Hepatocyte (in vitro differentiated cells): ENCODE measurements at regions not wholly inside any gene's neighbourhood (a gene's known extent, or its start where the extent isn't known, plus 50 kb on each side); places are given as distances from the start of the nearest gene placed in this dataset.
A peak's percentile ranks its signal among the peaks of the same experiment; 100 is the strongest.

ENCODE experiments used
- DNase-seq: peaks from one replicate; pipeline ENCODE4 v3.0.0-alpha.2; 2016; ENCODE audit warnings: low spot score
- H2AFZ ChIP-seq: fragments of 200-600 bp; sonication (generic); 2 replicates; pipeline ENCODE4 v1.6.0; 2016; ENCODE audit warnings: antibody characterized with exemption, mild to moderate bottlenecking
- H3K27ac ChIP-seq: fragments of 200-600 bp; sonication (generic); 2 replicates; pipeline ENCODE4 v1.5.1; 2016; ENCODE audit warnings: mild to moderate bottlenecking
- H3K27me3 ChIP-seq: fragments of 200-600 bp; sonication (generic); 2 replicates; pipeline ENCODE4 v1.6.1; 2016
- H3K36me3 ChIP-seq: fragments of 200-600 bp; sonication (generic); replicated peaks from 2 replicates; pipeline ENCODE4 v1.5.1; 2016; ENCODE audit warnings: low read depth; ENCODE audit not compliant: insufficient read depth
- H3K4me1 ChIP-seq: fragments of 200-600 bp; sonication (generic); 2 replicates; pipeline ENCODE4 v1.5.1; 2016; ENCODE audit warnings: mild to moderate bottlenecking, moderate library complexity; ENCODE audit not compliant: insufficient read depth
- H3K4me2 ChIP-seq: fragments of 200-600 bp; sonication (generic); 2 replicates; pipeline ENCODE4 v1.6.0; 2016
- H3K4me3 ChIP-seq: fragments of 200-600 bp; sonication (generic); 2 replicates; pipeline ENCODE4 v1.5.1; 2016; ENCODE audit warnings: mild to moderate bottlenecking
- H3K79me2 ChIP-seq: fragments of 200-600 bp; sonication (generic); 2 replicates; pipeline ENCODE4 v1.6.0; 2017; ENCODE audit warnings: mild to moderate bottlenecking
- H3K9me2 ChIP-seq: fragments of 200-600 bp; sonication (generic); replicated peaks from 2 replicates; pipeline ENCODE4 v1.6.0; 2017; ENCODE audit warnings: mild to moderate bottlenecking; ENCODE audit not compliant: insufficient read depth
- H3K9me3 ChIP-seq: fragments of 200-600 bp; sonication (generic); 2 replicates; pipeline ENCODE4 v1.5.1; 2016; ENCODE audit warnings: low read depth, mild to moderate bottlenecking
- H4K20me1 ChIP-seq: fragments of 200-600 bp; sonication (generic); 2 replicates; pipeline ENCODE4 v1.6.0; 2016; ENCODE audit warnings: mild to moderate bottlenecking; ENCODE audit not compliant: insufficient read depth, poor library complexity, severe bottlenecking
- EZH2 ChIP-seq: fragments of 200-600 bp; sonication (generic); IDR thresholded peaks from 2 replicates; pipeline ENCODE4 v1.6.1; 2016; ENCODE audit warnings: antibody characterized with exemption, mild to moderate bottlenecking, borderline replicate concordance
- EZH2phosphoT487 ChIP-seq: fragments of 200-600 bp; sonication (generic); IDR thresholded peaks from one replicate; pipeline ENCODE4 v1.6.1; 2018; ENCODE audit warnings: antibody characterized with exemption, mild to moderate bottlenecking, low read depth, moderate library complexity; ENCODE audit not compliant: unreplicated experiment, severe bottlenecking
- WGBS: methylation state at CpG from one replicate; pipeline ENCODE4 v1.1.6; 2016; ENCODE audit warnings: low lambda C conversion rate; ENCODE audit errors: missing lambda C conversion rate; 5-methylcytosine and 5-hydroxymethylcytosine counted together
- TF ChIP-seq, protein P1 (sequence below): fragments of 200-600 bp; sonication (generic); IDR thresholded peaks from 2 replicates; pipeline ENCODE4 v1.5.1; 2016; ENCODE audit warnings: antibody characterized with exemption, mild to moderate bottlenecking; ENCODE audit not compliant: poor library complexity

DNA sequence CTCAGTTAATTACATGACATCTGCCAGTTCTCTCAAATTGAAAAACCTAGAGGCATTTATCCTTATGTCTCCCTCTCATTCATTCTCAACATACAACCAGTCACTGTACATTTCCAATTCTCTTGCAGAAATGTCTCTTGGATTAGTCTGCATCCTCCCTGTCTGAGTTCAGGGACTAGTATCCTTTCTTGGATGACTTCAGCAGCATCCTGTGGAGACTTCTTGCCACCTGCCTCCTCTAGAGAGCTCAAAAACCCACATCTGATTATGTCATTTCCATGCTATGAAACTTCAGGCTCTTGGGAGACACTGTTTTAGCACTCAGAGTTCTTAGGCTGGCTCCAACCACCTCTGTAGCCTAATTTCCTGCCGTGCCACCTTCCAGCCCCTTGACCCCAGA is 515.1 kb upstream of the DIPK2B start:
- Histone ChIP-seq H3K27me3 (no peaks in the 10 kb centered on the region), H3K4me1 (no peaks in the 10 kb centered on the region), H3K79me2 (no peaks in the 10 kb centered on the region), H3K4me3 (no peak overlapping the region), H3K9me3 (no peaks in the 10 kb centered on the region), H3K36me3 (no peaks in the 10 kb centered on the region), H2AFZ (no peak overlapping the region), H3K4me2 (no peak overlapping the region), H3K27ac (no peak overlapping the region), H4K20me1 (no peaks in the 10 kb centered on the region), H3K9me2 (no peaks in the 10 kb centered on the region)
- WGBS, result 82% methylated on average over 1 of the region's 1 CpG
- TF ChIP-seq, protein P1, sequence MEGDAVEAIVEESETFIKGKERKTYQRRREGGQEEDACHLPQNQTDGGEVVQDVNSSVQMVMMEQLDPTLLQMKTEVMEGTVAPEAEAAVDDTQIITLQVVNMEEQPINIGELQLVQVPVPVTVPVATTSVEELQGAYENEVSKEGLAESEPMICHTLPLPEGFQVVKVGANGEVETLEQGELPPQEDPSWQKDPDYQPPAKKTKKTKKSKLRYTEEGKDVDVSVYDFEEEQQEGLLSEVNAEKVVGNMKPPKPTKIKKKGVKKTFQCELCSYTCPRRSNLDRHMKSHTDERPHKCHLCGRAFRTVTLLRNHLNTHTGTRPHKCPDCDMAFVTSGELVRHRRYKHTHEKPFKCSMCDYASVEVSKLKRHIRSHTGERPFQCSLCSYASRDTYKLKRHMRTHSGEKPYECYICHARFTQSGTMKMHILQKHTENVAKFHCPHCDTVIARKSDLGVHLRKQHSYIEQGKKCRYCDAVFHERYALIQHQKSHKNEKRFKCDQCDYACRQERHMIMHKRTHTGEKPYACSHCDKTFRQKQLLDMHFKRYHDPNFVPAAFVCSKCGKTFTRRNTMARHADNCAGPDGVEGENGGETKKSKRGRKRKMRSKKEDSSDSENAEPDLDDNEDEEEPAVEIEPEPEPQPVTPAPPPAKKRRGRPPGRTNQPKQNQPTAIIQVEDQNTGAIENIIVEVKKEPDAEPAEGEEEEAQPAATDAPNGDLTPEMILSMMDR, result no peak
- no peak for TF ChIP-seq EZH2phosphoT487
- no peak for TF ChIP-seq EZH2
- DNase-seq, result no peak

DNA sequence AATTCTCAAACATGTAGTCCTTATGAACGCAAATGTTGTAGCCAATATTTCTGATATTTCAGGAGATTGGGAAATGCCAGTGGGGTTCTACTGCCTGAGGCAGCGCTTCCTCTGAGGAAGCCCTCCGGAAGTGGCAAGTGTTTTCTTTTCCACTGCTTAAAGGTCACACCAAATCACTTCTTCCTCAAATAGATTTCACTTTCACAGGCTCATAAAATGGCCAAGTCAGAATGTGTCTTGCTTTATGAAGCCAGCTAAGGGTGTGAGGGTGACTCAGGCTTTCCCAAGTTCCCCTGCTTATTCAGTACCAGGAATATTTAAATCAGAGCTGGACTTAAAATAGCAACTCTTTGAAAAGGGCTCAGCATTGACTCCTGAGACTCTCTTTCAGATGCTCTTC is 514.2 kb upstream of the DIPK2B start:
- Histone ChIP-seq H2AFZ (no peak overlapping the region), H3K9me2 (no peaks in the 10 kb centered on the region), H3K4me3 (no peak overlapping the region), H4K20me1 (no peaks in the 10 kb centered on the region), H3K4me2 (no peak overlapping the region), H3K27ac (no peak overlapping the region), H3K27me3 (no peaks in the 10 kb centered on the region), H3K9me3 (no peaks in the 10 kb centered on the region), H3K4me1 (no peaks in the 10 kb centered on the region), H3K79me2 (no peaks in the 10 kb centered on the region), H3K36me3 (no peaks in the 10 kb centered on the region)
- TF ChIP-seq, protein P1, result no peak
- TF ChIP-seq EZH2phosphoT487 (no peak), EZH2 (no peak)
- DNase-seq, result peak; percentile 25
- 78% methylated on average over 3 of the region's 3 CpGs for WGBS

DNA sequence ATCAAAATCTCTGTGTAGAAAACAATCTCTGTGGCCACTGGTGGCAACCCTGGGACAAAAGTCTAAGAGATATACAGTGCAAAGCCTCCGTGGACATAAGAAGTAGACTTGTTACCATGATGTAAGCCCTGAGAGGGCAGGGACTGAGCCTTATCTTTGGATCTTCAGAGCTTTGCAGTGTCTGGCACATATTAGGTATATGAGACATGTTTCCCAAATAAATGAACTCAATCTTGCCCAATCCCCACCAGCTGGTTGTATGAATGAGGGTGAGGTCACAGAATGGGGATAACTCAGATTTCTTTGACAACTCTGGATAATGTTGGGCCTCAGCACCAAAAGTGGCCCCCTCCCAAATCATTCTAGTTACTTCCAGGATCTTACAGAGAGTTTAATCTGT is 511.4 kb upstream of the DIPK2B start:
- Histone ChIP-seq H2AFZ (no peak overlapping the region), H3K4me2 (no peak overlapping the region), H3K27ac (no peak overlapping the region), H3K36me3 (no peaks in the 10 kb centered on the region), H3K4me3 (no peak overlapping the region), H3K9me3 (no peaks in the 10 kb centered on the region), H3K27me3 (no peaks in the 10 kb centered on the region), H4K20me1 (no peaks in the 10 kb centered on the region), H3K4me1 (no peaks in the 10 kb centered on the region), H3K9me2 (no peaks in the 10 kb centered on the region), H3K79me2 (no peaks in the 10 kb centered on the region)
- no peak for DNase-seq
- TF ChIP-seq, protein P1, result no peak
- no peak for TF ChIP-seq EZH2phosphoT487
- TF ChIP-seq EZH2, result no peak
- WGBS, result 65% methylated on average over 1 of the region's 1 CpG

DNA sequence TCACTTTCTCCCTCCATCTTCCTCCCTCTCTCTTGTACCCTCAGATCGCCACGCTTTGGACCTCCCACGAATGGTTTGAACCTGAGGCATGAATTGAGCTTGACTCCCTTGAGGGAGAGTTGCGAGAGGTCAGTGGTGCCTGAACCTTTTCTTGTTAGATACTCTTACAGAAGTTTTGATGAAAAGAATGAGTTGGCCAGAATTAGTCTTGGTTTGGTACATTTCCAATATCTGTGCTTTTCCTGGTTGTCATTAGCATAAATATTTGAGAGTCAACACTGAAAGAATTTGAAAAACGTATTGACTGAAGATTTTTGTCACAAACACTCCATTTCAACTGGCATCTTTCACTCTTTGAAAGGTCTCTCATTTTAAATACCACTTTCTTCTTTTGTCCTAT is 510.6 kb upstream of the DIPK2B start:
- Histone ChIP-seq H2AFZ (no peak overlapping the region), H3K36me3 (no peaks in the 10 kb centered on the region), H3K4me3 (no peak overlapping the region), H3K4me1 (no peaks in the 10 kb centered on the region), H3K27me3 (no peaks in the 10 kb centered on the region), H3K4me2 (no peak overlapping the region), H3K27ac (no peak overlapping the region), H4K20me1 (no peaks in the 10 kb centered on the region), H3K79me2 (no peaks in the 10 kb centered on the region), H3K9me2 (no peaks in the 10 kb centered on the region), H3K9me3 (no peaks in the 10 kb centered on the region)
- WGBS, result 56% methylated on average over 5 of the region's 5 CpGs
- TF ChIP-seq, protein P1, result no peak
- no peak for TF ChIP-seq EZH2
- TF ChIP-seq EZH2phosphoT487, result no peak
- DNase-seq, result no peak
